ENCODE measurements at regions not wholly inside any gene's neighbourhood (a gene's known extent, or its start where the extent isn't known, plus 50 kb on each side); places are given as distances from the start of the nearest gene placed in this dataset.
A peak's percentile ranks its signal among the peaks of the same experiment; 100 is the strongest.

DNA sequence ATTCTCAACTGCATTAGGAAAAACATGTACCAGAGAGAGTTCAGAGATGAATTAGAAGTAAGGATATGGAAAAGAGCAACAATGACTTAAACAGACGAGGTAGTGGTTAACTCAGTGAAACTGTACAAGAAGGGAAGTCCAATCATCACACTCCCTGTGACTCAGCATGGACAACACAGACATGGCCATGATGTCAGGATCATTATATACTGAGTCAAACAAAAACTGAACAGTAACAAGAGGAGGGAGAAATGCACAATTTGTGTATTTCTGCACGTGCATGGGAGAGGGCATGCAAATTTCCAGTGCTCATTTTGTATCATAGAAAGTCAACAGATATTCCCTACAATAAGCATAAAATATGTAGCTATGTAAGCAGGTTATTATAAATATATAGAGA lies 1037.8 kb downstream of the BCL11B start:
- no peak for DNase-seq (ENCODE audit: low spot score)

DNA sequence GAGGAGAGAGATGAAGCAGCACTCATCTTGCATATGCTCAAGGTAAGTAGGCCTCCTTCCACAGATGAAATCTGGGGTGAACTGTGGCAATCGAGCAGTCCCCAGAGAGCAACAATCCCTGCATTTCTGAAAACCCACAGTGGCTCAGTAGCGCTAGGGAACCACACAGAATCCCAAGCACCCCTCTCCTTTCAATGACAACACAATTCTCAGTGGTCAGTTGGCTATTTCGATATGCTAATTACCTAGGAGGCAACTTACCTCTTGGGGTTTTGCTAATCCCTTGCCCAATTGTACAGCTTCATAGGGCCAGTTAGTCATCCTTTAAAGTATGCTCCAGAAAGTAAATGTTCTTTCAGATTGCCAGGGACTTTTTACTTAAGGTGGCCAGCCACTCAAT lies 1035.7 kb downstream of the BCL11B start:
- DNase-seq (ENCODE audit: low spot score): no peak

DNA sequence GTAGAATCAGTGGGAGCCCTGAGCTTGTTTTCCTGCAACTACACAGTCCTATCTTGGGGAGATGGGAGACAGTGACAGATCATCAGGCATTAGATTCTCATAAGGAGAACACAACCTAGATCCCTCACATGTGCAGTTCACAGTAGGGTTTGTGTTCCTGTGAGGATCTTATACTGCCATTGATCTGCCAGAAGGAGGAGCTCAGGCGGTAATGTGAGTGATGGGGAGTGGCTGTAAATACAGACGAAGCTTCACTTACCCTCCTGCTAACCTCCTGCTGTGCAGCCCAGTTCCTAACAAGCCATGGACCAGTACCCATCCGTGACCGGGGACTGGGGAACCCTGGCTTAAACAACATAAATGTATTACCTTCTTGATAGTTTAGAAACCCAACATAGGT lies 1034.1 kb downstream of the BCL11B start:
- DNase-seq (ENCODE audit: low spot score): no peak

DNA sequence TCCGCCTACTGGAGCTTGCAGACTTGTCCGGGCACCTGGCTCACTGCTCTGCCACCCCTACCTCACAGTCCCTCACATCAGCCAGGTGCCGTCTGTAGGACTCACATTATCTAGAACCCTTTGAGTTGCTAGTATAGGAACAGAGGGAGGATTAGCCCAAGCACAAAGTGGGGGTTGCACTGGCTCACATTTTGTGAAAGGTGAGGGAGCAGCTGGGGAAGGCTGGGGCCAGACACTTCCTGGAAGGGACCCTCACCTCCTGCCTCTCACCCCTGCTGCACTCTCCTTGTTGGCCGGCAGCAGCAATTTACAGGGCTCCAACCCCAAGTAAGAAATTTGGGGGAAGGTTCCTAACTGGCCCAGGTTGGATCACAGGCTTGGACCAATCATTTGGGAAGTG lies 1031.6 kb downstream of the BCL11B start:
- DNase-seq (ENCODE audit: low spot score): no peak

DNA sequence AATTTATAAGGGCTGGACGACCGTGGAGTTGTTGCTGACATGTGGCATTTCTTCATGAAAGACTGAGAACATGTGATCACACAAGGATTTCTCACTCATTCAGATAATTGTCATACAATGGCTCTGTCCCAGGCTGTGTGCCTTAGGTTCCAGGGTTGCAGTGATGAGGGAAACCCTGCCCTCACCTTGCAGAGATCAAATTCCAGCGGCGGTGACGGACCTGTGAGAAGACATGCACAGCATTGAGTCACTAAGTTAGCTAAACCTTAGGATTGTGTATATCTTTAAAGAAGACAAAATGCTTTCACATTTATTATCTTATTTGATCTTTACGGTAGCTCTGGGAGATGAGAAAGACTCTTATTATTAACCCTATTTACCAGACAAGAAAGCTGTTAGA lies 1029.1 kb downstream of the BCL11B start:
- DNase-seq (ENCODE audit: low spot score): no peak

DNA sequence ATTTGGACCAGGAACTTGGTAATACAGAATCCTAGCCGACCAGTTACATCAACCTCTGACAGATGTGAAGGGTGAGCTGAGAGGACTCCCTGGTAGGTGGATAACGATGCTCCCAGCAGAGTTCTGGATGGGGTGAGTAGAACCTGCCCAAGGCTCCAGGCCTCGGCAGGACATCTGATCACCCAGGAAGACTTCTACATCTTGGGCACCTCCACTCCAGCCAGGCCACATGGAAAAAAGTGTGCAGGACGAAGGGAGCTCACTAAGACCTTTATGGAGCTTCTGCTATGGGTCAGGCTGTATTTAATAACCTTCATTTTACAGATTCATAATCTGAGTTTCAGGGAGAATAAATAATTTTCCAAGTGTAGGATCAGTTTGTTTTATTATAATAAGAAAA lies 1028.7 kb downstream of the BCL11B start:
- DNase-seq (ENCODE audit: low spot score): no peak

DNA sequence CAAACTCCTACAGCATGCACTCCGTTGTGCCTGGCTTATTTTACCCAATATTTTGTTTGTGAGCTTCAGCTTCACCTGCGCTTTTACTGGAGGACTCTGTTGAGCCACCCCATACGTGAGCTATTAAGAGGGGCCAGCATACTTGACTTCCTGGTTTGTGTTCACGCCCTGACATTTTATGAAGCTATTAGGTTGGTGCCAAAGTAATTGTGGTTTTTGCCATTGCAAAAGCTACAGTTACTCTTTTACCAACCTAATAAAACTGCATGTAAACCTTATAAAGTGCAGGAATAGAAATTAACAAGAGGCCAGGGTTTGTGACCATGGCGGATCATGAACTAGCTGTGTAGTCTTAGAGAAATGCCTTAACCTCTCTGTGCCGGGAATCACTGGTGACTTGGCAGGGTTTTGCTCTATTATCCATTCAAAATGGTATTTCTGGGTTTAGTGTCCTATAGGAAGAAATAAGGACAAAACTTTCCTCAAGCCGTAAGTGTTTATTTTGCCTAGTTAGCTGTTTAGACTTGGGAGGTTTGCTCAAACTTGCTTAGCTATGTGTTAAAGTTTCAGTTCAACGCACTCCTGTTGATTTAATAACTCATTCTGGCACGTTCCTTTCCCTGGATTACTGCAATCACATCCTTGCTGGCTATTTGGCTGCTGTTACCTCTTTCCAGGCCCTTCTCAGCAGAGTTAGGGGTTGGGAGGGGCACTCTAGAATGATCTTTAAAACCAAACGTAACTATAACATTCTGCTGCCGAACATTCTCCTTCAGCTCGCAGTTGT lies 1027.6 kb downstream of the BCL11B start:
- no peak for DNase-seq (ENCODE audit: low spot score)

DNA sequence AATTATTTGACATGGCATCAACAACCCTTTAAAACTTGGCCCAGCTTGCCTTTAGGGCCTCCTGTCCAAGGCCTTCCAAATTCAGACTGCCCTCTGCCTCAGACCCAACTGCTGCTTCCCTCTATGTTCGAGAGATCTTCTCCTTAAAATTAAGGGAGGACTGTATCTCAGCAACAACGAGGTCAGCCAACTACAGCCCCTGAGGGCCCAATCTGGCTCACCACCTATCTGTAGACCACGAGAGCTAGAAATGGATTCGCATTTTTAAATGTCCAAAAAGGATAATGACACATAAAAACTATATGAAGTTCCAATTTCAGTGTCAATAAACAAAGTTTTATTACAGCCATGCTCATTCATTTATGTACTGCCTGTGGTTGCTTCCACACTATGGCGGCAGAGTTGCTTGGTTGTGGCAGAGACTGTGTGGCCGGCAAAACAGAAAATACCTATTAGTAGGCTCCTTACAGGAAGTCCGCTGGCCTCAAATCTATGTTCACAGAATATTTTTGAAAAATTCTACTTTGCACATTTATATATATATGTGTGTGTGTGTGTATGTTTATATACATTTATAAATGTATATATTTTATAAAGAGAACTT lies 1026.9 kb downstream of the BCL11B start:
- DNase-seq (ENCODE audit: low spot score): no peak

DNA sequence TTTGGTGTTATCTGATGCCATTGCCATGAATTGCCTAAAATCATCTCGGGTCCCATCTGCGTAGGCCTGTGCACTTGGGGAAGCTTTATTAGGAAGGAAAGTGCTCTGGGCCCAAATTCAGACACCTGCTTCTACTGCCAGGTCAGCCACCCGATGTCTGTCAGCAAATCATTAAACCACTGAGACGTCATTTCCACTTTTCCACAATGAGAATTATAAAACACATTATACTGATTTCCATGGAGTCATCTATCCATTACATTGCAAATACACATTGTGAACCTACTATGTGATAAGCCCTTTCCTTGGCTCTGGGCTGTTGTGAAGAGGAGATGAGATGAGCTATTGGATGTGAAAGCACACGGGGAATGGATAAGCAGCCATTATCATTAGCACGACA lies 1022.9 kb downstream of the BCL11B start:
- no peak for DNase-seq (ENCODE audit: low spot score)

DNA sequence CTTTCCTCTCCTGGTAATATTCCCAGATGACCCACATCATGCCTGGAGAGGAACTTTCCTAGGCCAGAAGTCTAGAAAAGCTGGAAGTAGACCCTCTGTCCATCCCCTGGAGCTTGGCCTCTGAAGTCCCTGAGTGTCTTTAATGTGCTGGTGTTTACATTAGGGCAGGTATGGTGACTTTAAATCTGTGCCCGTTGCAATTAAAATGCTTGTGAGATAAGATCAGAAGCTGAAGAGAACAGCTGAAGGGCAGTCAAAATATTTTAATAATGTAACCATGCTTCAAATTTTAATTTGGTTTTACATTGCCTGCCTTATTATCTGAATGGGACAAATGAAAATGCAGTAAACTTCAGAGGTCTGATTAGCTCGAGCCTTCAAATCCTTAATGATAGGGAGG lies 1022.5 kb downstream of the BCL11B start:
- DNase-seq (ENCODE audit: low spot score): no peak

DNA sequence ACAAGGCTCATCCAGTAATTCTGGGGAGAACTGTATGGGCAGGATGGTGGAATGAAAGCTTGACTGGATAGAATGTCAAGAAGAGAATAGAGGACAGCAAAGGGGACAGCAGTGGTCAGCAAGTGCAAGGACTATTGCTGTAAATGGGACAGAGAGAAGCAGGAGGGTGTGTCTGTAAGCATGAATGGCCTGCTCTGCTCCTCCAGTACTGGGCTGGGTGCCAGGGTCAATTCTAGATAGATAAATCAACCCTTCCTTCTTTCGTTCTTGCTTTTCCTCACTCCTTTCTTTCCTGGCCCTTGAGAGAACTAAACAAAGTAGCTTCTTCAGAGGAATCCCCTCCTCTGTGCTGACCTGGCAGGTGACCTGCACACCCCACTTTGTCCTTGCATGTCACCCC lies 1019.2 kb downstream of the BCL11B start:
- DNase-seq (ENCODE audit: low spot score): no peak

DNA sequence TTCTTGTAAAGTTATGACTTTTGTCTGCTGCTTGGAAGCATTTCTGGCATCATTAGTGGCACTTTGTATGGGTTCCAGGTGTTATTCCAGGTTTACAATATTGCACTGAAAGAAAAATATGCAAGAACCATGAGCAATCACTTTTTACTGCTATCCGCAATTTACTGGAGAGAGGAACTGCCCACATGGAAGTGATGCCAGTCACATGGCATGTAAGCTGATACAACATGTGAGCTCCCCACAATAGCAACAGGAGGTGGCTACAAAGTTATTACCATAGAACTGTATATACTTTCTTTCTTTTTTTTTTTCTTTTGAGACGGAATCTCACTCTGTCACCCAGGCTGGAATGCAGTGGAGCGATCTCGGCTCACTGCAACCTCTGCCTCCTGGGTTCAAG lies 1012.1 kb downstream of the BCL11B start:
- no peak for DNase-seq (ENCODE audit: low spot score)

DNA sequence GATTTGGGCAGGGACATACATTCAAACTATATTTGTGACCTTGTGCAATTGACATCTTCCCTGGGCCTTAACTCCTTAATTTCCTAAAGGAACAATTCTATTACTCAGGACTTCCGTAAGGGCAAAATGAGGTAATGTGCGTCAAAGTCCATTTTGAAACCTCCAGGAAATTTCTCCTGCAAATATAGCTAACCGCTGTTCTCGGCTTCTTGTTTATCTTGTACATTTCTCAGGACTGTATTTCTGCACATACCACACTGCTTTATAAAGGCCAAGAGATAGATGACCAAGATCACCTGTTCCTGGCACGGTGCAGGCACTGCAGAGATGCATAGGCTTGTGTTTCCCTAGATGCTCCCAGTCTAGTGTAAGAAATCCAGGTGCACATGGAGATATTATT lies 1009.4 kb downstream of the BCL11B start:
- no peak for DNase-seq (ENCODE audit: low spot score)

DNA sequence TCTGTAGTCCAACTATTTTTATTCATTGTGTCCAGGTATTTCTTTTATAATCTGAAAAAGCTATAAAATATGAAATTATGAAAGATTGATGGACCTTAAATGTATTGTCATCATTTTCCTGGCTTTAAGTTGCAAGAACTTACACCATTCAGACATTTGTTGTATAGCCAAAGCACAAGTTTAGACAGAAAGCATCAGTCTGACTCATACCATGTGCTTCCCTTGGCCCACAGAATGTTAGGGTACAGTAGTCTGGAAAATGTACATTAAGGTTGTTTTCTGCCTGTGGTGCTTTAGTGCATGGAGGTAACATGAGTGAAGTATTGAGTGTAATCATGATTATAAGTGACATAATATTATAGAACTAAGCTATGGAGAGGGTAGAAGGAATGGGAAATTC lies 1002.5 kb downstream of the BCL11B start:
- no peak for DNase-seq (ENCODE audit: low spot score)

DNA sequence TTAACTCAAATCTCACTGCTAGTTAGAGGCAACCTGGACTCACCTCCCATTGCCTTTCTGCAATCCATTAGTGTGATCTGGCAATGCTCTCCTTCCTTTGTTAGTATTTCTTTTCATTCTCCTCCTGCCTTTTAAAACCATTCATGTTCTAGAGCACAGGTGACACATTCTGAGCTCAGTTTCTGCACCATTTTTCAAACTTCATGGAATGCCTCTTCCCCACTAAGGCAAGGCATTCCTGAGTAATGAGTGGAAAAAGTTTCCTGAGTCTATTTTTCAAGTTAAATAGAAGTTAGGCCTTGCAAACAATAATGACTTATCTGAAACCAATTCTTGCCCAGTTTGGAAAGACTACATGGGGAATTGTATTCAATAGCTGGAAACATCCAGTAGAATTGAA lies 1001.8 kb downstream of the BCL11B start:
- DNase-seq (ENCODE audit: low spot score): no peak

DNA sequence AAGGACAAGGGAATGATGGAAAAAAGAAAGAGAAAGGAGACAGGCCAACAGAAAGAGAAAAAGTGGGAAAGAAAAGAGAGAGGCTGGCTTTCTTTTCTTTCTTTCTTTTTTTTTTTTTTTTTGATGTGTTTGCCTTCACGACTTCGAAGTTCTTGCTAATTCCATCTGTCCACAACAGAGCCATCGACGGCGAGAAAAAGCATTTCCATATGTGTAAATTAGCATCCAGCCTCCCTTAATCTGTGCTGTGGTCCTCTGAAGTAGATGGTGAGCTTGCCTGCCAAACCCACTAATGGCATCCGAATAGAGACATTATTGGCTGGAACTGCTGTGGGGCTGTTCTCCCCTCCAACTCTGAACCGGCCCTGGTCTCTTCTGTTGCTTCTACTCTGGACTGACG lies 997.4 kb downstream of the BCL11B start:
- no peak for DNase-seq (ENCODE audit: low spot score)

DNA sequence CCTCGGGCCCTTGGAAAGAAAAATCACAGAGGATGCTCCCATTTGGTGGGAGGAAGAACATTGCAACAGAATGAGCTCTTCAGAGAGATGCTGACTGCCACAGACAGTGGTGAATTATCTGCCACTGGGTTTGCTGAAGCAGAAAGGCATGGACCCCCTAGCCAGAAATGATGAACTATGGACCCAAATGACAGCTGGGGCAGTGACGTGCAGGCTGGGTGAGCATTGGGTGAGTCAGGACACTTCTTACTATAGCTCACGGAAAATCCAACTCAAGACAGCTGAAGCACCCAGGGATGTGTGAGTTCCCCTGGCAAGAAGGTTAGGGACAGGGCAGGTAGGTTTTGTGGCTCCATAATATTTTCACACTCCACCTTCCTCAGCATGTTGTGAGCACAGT lies 993.2 kb downstream of the BCL11B start:
- no peak for DNase-seq (ENCODE audit: low spot score)

DNA sequence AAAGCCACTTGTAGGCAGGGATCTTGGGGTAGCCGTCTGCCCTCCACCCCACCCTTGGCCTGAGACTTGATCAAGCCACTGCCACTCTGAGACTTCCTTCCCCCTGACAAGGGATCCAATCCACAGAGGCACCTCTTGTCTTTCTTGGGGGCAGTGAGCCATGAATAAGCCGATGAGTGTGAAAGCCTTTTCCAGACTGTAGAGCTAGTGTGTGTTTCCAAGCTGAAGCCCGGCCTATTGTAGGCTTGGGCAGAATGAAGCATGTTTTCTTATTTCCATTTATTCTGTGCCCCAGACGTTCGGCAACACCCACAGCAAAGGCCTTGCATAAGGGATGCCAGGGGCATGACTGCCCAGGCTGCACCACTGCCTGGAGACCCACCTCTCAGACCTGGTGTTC lies 991.6 kb downstream of the BCL11B start:
- DNase-seq (ENCODE audit: low spot score): no peak

DNA sequence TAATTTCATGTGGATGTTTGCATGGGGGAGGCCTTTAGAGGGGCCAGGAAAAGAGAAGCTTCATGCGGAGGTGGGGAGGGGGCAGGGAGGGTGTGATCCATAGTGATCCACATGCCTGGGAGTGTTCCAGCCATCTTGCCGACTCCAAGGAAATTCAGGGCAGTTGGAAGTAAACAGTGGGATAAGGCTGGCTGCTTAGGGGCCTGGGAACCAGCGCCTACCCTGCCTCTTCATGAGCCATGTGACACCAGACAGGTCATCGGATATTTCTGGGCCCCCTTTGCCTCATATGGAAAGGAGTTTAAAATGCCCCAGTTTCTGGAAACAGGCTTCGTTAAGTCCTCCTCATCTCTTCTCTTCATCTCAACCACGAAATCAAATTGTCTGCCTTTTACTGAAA lies 983.2 kb downstream of the BCL11B start:
- no peak for DNase-seq (ENCODE audit: low spot score)

DNA sequence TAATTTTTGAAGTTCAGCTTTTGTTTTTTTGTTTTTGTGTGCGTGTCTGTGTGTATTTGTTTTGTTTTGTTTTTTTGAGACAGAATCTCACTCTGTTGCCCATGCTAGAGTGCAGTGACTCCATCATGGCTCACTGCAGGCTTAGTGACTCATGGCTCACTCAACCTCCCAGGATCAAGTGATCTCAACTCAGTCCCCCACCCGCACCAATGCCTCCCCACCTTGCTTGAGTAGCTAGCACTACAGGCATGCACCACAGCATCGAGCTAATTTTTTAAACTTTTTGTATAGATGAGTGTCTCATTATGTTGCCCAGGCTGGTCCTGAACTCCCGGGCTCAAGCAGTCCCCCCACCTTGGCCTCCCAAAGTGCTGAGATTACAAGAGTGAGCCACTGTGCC lies 981.4 kb downstream of the BCL11B start:
- peak; percentile 8 for DNase-seq (ENCODE audit: low spot score)

DNA sequence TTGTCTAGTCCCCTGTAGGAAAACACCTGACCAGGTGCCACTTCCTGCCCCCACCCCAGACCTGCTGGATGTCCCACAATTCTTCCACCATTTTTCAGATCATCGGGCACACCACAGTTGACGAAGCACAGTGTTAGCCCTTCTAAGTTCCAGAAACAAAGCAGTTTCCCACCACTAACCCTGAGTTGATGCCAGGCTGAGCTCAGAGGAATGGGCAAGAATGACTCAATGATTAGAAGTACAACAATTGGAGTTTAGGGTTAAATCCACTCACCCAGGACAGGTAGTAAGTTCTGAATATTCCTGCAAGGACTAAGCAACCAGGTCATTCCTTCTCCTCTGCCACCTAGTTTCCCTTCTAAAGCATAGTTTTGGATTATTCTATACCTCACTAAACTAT lies 979.8 kb downstream of the BCL11B start:
- no peak for DNase-seq (ENCODE audit: low spot score)

DNA sequence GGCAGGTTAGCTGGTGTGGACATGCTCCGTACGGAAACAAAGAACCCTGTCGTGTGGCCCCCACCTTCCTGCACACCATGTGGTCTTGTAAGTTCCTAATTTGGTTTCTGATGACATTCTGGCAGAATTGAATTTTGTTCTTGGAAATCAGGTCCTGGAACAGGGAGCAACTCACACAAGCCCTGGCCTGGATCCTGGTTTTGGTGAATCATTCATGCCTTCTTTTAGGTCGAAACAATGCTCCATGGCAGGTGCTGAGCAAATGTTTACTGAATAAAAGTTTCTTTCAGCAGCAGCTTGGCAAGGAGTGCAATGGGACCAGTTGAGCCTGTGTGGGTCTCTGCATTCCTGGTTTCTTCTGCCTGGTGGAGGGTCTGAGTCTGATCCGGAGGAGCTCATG lies 978.4 kb downstream of the BCL11B start:
- peak; percentile 13 for DNase-seq (ENCODE audit: low spot score)

DNA sequence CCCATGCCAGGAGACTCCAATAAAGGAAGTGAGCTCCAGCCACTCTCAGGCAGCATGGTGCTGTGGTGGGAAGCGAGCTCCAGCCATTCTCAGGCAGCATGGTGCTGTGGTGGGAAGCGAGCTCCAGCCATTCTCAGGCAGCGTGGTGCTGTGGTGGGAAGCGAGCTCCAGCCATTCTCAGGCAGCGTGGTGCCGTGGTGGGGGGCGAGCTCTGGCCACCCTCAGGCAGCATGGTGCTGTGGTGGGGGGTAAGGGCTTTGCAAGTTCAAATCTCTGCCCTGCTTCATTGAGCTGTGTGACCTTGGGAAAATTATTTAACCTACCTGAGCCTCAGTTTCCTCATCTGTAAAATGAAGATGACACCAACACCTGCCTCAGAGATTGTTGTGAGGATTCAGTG lies 975.1 kb downstream of the BCL11B start:
- DNase-seq (ENCODE audit: low spot score): no peak

DNA sequence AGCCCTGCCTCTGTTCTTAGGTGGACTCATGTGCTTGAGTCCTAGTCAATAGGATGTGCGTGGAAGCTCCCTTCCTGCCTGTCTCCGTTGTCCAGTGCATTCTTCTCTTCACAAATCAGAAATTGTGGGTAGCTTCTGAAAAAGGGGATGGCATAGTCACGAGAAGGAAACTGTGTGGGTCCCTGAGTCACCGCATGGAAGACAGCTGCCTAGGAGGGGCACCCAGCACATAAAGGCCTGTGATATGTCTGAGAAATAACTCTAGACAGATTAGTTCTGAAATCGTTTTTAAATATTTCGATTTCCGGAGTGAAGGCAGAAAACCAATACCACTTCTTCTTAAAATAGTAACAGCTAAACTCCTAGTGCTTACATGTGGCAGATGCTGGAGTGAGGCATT lies 974.4 kb downstream of the BCL11B start:
- DNase-seq (ENCODE audit: low spot score): no peak

Measured in AG08395 (cell line).